HepG2 (cell line): ENCODE measurements at regions not wholly inside any gene's neighbourhood (a gene's known extent, or its start where the extent isn't known, plus 50 kb on each side); places are given as distances from the start of the nearest gene placed in this dataset.

Experiments used
- GABPB1 ChIP-seq: IDR thresholded peaks from 2 replicates; pipeline ENCODE4 v1.6.1; 2016; ENCODE audit warnings: mild to moderate bottlenecking, missing genetic modification reagents, moderate library complexity, missing compliant biosample characterization
- MEF2D ChIP-seq: sonication (generic); formaldehyde crosslinking; IDR thresholded peaks from 2 replicates; pipeline ENCODE4 v1.5.1; 2020; ENCODE audit warnings: mild to moderate bottlenecking, missing genetic modification reagents
- MIER2 ChIP-seq: IDR thresholded peaks from 2 replicates; pipeline ENCODE4 v1.6.1; 2016; ENCODE audit warnings: missing biosample characterization, missing genetic modification reagents
- POLR2G ChIP-seq: fragments of 200-400 bp; formaldehyde crosslinking; IDR thresholded peaks from 2 replicates; pipeline ENCODE4 v1.6.1; 2018; ENCODE audit warnings: mild to moderate bottlenecking, low read depth, low read length, moderate library complexity
- RAD21 ChIP-seq: fragments of 450-650 bp; formaldehyde crosslinking; IDR thresholded peaks from 2 replicates; pipeline ENCODE4 v1.5.0; 2020; ENCODE audit warnings: mild to moderate bottlenecking
- ZNF12 ChIP-seq: sonication (generic); formaldehyde crosslinking; IDR thresholded peaks from 2 replicates; pipeline ENCODE4 v1.5.0; 2020; ENCODE audit warnings: missing genetic modification reagents
- ZNF766 ChIP-seq: sonication (generic); formaldehyde crosslinking; IDR thresholded peaks from 2 replicates; pipeline ENCODE4 v1.5.0; 2020; ENCODE audit warnings: missing genetic modification reagents, borderline replicate concordance
- TF ChIP-seq, protein P1 (sequence below): sonication (generic); formaldehyde crosslinking; IDR thresholded peaks from 2 replicates; pipeline ENCODE4 v1.8.0; 2022; ENCODE audit warnings: mild to moderate bottlenecking, missing genetic modification reagents; ENCODE audit not compliant: insufficient replicate concordance
- TF ChIP-seq, protein P2 (sequence below): sonication (generic); formaldehyde crosslinking; IDR thresholded peaks from 2 replicates; pipeline ENCODE4 v1.8.0; 2022; ENCODE audit warnings: mild to moderate bottlenecking, missing genetic modification reagents

DNA sequence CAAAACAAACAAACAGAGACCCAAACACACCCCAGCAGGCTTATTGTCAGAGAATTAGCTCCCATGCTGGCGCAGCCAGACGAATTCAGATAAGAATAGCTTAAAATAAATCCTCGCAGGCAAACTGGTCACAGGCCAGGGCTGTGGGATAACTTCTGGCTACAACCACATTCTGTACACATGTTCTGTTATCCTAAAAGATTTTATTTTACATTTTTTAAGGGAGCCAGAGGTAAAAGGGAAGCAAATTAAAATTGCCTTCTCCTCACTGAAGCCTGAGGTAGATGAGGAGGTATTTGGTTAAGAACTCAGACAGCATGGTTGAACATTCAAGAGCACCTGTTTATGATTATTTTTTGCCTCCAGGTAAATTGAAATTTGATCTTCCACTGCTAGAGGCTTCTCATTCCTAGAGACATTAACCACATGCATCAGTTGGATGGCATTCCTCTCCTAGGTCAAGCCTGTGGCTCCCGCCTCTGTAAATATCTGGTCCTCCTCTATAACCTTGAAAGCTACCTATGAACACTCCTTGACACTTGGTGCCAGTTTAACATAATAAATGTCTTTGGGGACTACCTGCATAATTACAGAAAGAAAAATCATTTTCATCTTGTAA, 190.3 kb downstream of the SATB1 start:
- TF ChIP-seq MIER2 (CRISPR knock-in tag) (no peak), POLR2G (no peak), ZNF766 (CRISPR knock-in tag) (no peak), ZNF12 (CRISPR knock-in tag) (no peak), MEF2D (CRISPR knock-in tag) (no peak), GABPB1 (CRISPR knock-in tag) (no peak), RAD21 (CRISPR knock-in tag) (no peak)
- TF ChIP-seq, protein P1, sequence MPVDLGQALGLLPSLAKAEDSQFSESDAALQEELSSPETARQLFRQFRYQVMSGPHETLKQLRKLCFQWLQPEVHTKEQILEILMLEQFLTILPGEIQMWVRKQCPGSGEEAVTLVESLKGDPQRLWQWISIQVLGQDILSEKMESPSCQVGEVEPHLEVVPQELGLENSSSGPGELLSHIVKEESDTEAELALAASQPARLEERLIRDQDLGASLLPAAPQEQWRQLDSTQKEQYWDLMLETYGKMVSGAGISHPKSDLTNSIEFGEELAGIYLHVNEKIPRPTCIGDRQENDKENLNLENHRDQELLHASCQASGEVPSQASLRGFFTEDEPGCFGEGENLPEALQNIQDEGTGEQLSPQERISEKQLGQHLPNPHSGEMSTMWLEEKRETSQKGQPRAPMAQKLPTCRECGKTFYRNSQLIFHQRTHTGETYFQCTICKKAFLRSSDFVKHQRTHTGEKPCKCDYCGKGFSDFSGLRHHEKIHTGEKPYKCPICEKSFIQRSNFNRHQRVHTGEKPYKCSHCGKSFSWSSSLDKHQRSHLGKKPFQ (CRISPR knock-in tag), result no peak
- TF ChIP-seq, protein P2, sequence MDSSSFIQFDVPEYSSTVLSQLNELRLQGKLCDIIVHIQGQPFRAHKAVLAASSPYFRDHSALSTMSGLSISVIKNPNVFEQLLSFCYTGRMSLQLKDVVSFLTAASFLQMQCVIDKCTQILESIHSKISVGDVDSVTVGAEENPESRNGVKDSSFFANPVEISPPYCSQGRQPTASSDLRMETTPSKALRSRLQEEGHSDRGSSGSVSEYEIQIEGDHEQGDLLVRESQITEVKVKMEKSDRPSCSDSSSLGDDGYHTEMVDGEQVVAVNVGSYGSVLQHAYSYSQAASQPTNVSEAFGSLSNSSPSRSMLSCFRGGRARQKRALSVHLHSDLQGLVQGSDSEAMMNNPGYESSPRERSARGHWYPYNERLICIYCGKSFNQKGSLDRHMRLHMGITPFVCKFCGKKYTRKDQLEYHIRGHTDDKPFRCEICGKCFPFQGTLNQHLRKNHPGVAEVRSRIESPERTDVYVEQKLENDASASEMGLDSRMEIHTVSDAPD, result no peak
